ENCODE measurements at regions not wholly inside any gene's neighbourhood (a gene's known extent, or its start where the extent isn't known, plus 50 kb on each side); places are given as distances from the start of the nearest gene placed in this dataset.

DNA sequence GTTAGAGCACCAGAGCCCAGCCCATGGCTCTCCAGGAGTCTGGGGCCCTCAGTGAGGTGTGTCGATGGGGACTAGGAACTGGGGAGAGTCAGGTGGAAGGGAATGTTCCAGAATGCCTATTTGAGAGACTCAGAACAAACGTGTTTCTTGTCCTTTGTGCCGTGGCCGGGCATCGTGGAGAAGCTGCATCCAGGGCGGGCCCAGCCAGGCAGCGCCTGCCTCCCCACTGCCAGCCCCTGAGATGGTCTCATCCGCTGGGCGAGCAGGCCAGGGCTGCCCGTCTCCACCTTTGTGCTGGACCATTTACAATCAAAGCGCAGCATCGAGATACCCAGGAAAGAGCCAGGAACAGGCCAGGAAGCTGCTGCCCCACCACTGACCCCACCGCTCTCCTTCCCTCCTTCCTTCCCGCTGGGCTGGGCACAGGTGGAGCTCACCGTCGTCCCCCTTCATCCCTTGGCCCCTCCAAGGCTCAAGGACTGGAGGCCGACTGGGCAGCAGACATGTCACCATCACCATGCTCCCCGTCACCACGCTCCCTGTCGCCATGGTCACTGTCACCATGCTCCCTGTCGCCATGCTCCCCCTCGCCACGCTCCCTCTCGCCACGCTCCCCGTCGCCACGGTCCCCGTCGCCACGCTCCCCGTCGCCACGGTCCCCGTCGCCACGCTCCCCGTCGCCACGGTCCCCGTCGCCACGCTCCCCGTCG lies 71.1 kb upstream of the ADGRA1 start:
- peak overlapping the region; percentile 8 for H3K18ac ChIP-seq (ENCODE audit: low read length)
- no CpG with 5 or more reads among the region's 45 CpGs for whole genome bisulfite sequencing, 2 donors (ENCODE audit: extremely low coverage in 2 of 2, insufficient read length in 2 of 2, insufficient replicate concordance in 1 of 2)

DNA sequence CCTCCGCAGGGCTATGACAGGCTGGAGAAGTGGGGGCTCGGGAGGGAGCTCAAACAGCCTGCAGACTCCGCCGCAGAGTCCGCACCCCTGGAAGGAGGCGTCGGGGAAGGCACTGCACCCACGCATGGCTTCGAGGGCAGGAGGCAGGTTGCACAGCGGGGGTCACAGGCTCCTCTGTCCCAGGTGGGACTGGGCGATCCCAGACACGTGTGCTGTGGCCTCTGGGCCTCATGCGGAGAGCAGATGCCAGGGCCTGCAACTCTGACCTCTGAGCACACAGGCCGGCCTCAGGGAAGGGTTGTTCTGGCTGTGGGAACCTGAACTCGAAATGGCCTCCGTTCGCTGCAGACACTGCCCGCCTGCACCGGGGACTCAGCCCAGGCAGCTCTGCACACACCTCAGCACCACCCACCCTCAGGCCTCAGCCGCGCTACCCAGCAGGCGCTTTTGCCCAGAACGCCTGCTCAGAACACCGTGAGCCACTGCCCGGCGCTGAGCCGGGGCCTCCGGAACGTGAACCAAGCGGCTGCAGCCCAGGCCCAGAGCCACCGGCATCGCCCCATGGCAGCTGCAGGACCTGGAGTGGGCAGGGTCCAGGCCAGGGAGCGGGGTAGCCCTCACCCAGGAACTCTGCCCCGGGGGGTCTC lies 71.8 kb upstream of the ADGRA1 start:
- no peak overlapping the region for H4K8ac ChIP-seq (ENCODE audit: low read depth, low read length)
- peak overlapping the region; percentile 89 for H3K18ac ChIP-seq (ENCODE audit: low read length)
- no peak overlapping the region for H4K91ac ChIP-seq (ENCODE audit: low read depth, low read length, poor library complexity)
- H2AFZ ChIP-seq (ENCODE audit: low read length): no peak overlapping the region
- H2BK5ac ChIP-seq (ENCODE audit: low read length): no peak overlapping the region
- no peak for DNase-seq (ENCODE audit: low spot score)
- no peak overlapping the region for H3K4ac ChIP-seq (ENCODE audit: low read length)
- peak overlapping the region; percentile 82 for H3K14ac ChIP-seq (ENCODE audit: low read length)
- peak overlapping the region; percentile 41 for H2BK12ac ChIP-seq (ENCODE audit: low read length)
- H3K27ac ChIP-seq (replicated peaks; ENCODE audit: low read length): no peak overlapping the region
- H3K4me1 ChIP-seq (ENCODE audit: control insufficient read depth in 2 of 2, insufficient read depth in 1 of 2, low read depth in 1 of 2, low read length in 2 of 2): no peaks in the 10 kb centered on the region
- H3K4me2 ChIP-seq (ENCODE audit: insufficient read depth, low read length, poor library complexity, severe bottlenecking): no peak overlapping the region
- H3K23ac ChIP-seq (ENCODE audit: low read depth, low read length, poor library complexity): peak overlapping the region; percentile 73
- H3K9ac ChIP-seq (ENCODE audit: low read depth, low read length, poor library complexity): peak overlapping the region; percentile 21
- no peak overlapping the region for H2BK120ac ChIP-seq (ENCODE audit: low read depth, low read length)
- H3K36me3 ChIP-seq (replicated peaks in 1 of 2; ENCODE audit: control insufficient read depth in 2 of 2, insufficient read depth in 2 of 2, low read length in 2 of 2): no peaks in the 10 kb centered on the region
- no peaks in the 10 kb centered on the region for H3K27me3 ChIP-seq (ENCODE audit: control insufficient read depth in 3 of 3, insufficient read depth in 3 of 3, low read depth in 1 of 3, low read length in 3 of 3)
- no peak overlapping the region for H2BK15ac ChIP-seq (ENCODE audit: low read length)
- WGBS, 2 donors (ENCODE audit: extremely low coverage in 2 of 2, insufficient read length in 2 of 2, insufficient replicate concordance in 1 of 2): no CpG with 5 or more reads among the region's 34 CpGs
- H3K4me3 ChIP-seq (ENCODE audit: low read length in 2 of 2): peak overlapping the region in 1 of 2 donors; percentile 41
- H3K9me3 ChIP-seq (replicated peaks in 1 of 2; ENCODE audit: control insufficient read depth in 2 of 2, insufficient read depth in 1 of 2, low read depth in 1 of 2, low read length in 2 of 2): peaks cover 0 to 3% of the 10 kb centered on the region in 2 donors
- H2AK5ac ChIP-seq (ENCODE audit: low read depth, low read length): peak overlapping the region; percentile 94
- peaks cover 2% of the 10 kb centered on the region for H3K79me1 ChIP-seq (ENCODE audit: low read depth, low read length)

More for the DNA sequence above, 71.1 kb upstream of the ADGRA1 start:
- peak overlapping the region; percentile 73 for H3K23ac ChIP-seq (ENCODE audit: low read depth, low read length, poor library complexity)
- H3K14ac ChIP-seq (ENCODE audit: low read length): peak overlapping the region; percentile 21
- H3K9me3 ChIP-seq (replicated peaks in 1 of 2; ENCODE audit: control insufficient read depth in 2 of 2, insufficient read depth in 1 of 2, low read depth in 1 of 2, low read length in 2 of 2): peaks cover 0 to 3% of the 10 kb centered on the region in 2 donors
- H3K36me3 ChIP-seq (replicated peaks in 1 of 2; ENCODE audit: control insufficient read depth in 2 of 2, insufficient read depth in 2 of 2, low read length in 2 of 2): no peaks in the 10 kb centered on the region
- H3K4ac ChIP-seq (ENCODE audit: low read length): no peak overlapping the region
- H2AFZ ChIP-seq (ENCODE audit: low read length): no peak overlapping the region
- no peak overlapping the region for H3K27ac ChIP-seq (replicated peaks; ENCODE audit: low read length)
- no peak overlapping the region for H2BK120ac ChIP-seq (ENCODE audit: low read depth, low read length)
- H2AK5ac ChIP-seq (ENCODE audit: low read depth, low read length): peak overlapping the region; percentile 94
- peak overlapping the region; percentile 21 for H3K9ac ChIP-seq (ENCODE audit: low read depth, low read length, poor library complexity)
- no peak for DNase-seq (ENCODE audit: low spot score)
- no peak overlapping the region for H2BK5ac ChIP-seq (ENCODE audit: low read length)
- H3K4me1 ChIP-seq (ENCODE audit: control insufficient read depth in 2 of 2, insufficient read depth in 1 of 2, low read depth in 1 of 2, low read length in 2 of 2): no peaks in the 10 kb centered on the region
- no peak overlapping the region for H3K4me3 ChIP-seq (ENCODE audit: low read length in 2 of 2)
- peak overlapping the region; percentile 92 for H2BK15ac ChIP-seq (ENCODE audit: low read length)
- H2BK12ac ChIP-seq (ENCODE audit: low read length): peak overlapping the region; percentile 90
- H3K4me2 ChIP-seq (ENCODE audit: insufficient read depth, low read length, poor library complexity, severe bottlenecking): no peak overlapping the region
- H3K27me3 ChIP-seq (ENCODE audit: control insufficient read depth in 3 of 3, insufficient read depth in 3 of 3, low read depth in 1 of 3, low read length in 3 of 3): no peaks in the 10 kb centered on the region
- H4K8ac ChIP-seq (ENCODE audit: low read depth, low read length): peak overlapping the region; percentile 65
- no peak overlapping the region for H4K91ac ChIP-seq (ENCODE audit: low read depth, low read length, poor library complexity)
- peaks cover 2% of the 10 kb centered on the region for H3K79me1 ChIP-seq (ENCODE audit: low read depth, low read length)

DNA sequence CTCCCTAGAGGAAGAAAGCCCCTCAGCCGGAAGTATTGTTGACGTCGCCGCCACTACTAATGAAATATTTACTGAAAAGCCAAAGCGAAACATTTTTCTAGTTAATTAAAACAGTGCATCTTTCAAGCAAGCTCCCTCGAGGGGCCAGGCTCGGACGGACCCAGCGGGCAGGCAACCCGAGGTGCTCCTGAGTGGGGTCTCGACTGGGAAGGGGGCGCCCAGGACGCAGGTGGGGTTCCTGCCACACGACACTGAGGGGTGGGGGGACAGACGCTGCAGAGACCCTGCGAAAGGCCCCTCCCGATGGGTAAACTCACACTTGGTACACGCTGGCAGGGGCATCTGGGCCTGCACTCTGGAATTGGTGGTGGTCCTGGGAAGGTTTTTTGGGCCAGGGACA lies 72.4 kb upstream of the ADGRA1 start:
- H3K4me2 ChIP-seq (ENCODE audit: insufficient read depth, low read length, poor library complexity, severe bottlenecking): no peak overlapping the region
- H2AFZ ChIP-seq (ENCODE audit: low read length): no peak overlapping the region
- H3K36me3 ChIP-seq (replicated peaks in 1 of 2; ENCODE audit: control insufficient read depth in 2 of 2, insufficient read depth in 2 of 2, low read length in 2 of 2): no peaks in the 10 kb centered on the region
- H4K8ac ChIP-seq (ENCODE audit: low read depth, low read length): no peak overlapping the region
- WGBS, 2 donors (ENCODE audit: extremely low coverage in 2 of 2, insufficient read length in 2 of 2, insufficient replicate concordance in 1 of 2): no CpG with 5 or more reads among the region's 18 CpGs
- H3K27me3 ChIP-seq (ENCODE audit: control insufficient read depth in 3 of 3, insufficient read depth in 3 of 3, low read depth in 1 of 3, low read length in 3 of 3): no peaks in the 10 kb centered on the region
- H3K4me1 ChIP-seq (ENCODE audit: control insufficient read depth in 2 of 2, insufficient read depth in 1 of 2, low read depth in 1 of 2, low read length in 2 of 2): no peaks in the 10 kb centered on the region
- no peak overlapping the region for H3K4me3 ChIP-seq (ENCODE audit: low read length in 2 of 2)
- H3K79me1 ChIP-seq (ENCODE audit: low read depth, low read length): peaks cover 2% of the 10 kb centered on the region
- no peak overlapping the region for H2BK15ac ChIP-seq (ENCODE audit: low read length)
- no peak for DNase-seq (ENCODE audit: low spot score)
- H3K14ac ChIP-seq (ENCODE audit: low read length): no peak overlapping the region
- no peak overlapping the region for H2BK5ac ChIP-seq (ENCODE audit: low read length)
- H3K4ac ChIP-seq (ENCODE audit: low read length): no peak overlapping the region
- no peak overlapping the region for H3K27ac ChIP-seq (replicated peaks; ENCODE audit: low read length)
- no peak overlapping the region for H3K9ac ChIP-seq (ENCODE audit: low read depth, low read length, poor library complexity)
- no peak overlapping the region for H4K91ac ChIP-seq (ENCODE audit: low read depth, low read length, poor library complexity)
- peak overlapping the region; percentile 55 for H3K23ac ChIP-seq (ENCODE audit: low read depth, low read length, poor library complexity)
- no peak overlapping the region for H2AK5ac ChIP-seq (ENCODE audit: low read depth, low read length)
- peaks cover 0 to 3% of the 10 kb centered on the region in 2 donors for H3K9me3 ChIP-seq (replicated peaks in 1 of 2; ENCODE audit: control insufficient read depth in 2 of 2, insufficient read depth in 1 of 2, low read depth in 1 of 2, low read length in 2 of 2)
- no peak overlapping the region for H2BK120ac ChIP-seq (ENCODE audit: low read depth, low read length)
- peak overlapping the region; percentile 89 for H3K18ac ChIP-seq (ENCODE audit: low read length)
- no peak overlapping the region for H2BK12ac ChIP-seq (ENCODE audit: low read length)

Measured in neuronal stem cell (in vitro differentiated cells).